ENCODE measurements at regions not wholly inside any gene's neighbourhood (a gene's known extent, or its start where the extent isn't known, plus 50 kb on each side); places are given as distances from the start of the nearest gene placed in this dataset.
"Not testable (repeated sequence)": the region's sequence is repeated elsewhere in the genome, so short reads cannot be mapped to it uniquely, and the experiment has no call there.

DNA sequence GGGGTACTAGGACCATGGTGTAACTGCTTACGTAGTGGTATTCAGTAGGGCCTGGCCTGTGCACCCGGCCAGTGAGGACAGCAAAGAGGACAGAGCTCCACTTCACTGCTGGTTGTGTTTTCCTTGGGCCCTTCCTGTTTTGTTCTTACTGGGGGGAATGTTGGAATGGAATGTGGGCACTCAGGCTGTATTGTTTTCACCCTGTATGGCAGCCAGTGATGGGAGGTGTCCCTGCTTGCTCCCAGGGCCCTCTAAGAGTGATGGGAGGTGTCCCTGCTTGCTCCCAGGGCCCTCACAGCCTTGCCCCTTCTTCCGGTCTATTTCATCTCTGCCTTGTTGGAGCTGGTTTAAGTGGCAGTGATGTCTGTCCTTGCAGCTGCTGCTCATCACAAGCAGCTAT, 158.0 kb downstream of the ATP6V0E2 start:
- H3K4me2 ChIP-seq (ENCODE audit: low read depth, low read length, poor library complexity, severe bottlenecking) = not testable (repeated sequence)

DNA sequence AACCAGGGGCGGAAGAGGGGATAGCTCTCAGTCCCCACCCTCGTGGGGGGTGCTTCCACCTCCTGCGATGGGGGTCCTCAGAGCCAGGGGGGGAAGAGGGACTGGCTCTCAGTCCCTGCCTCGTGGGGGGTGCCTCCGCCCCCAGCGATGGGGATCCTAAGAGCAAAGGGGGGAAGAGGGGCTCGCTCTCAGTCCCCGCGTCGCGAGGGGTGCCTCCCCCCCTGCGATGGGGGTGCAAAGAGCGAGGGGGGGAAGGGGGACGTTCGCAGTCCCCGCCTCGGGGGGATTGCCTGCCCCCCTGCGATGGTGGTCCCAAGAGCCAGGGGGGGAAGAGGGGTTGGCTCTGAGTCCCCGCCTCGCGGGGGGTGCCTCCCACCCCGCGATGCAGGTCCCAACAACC, 159.9 kb downstream of the ATP6V0E2 start:
- H3F3A ChIP-seq (ENCODE audit: low read depth); H3K79me2 ChIP-seq (ENCODE audit: insufficient read depth, low read length); H3K27me3 ChIP-seq (ENCODE audit: insufficient read depth, low read length, poor library complexity, severe bottlenecking); H3K4me3 ChIP-seq (ENCODE audit: low read length, poor library complexity, severe bottlenecking); H3K9me3 ChIP-seq (ENCODE audit: insufficient read depth, low read depth, low read length); H3K36me3 ChIP-seq (ENCODE audit: insufficient read depth, low read length); H3K4me2 ChIP-seq (ENCODE audit: low read depth, low read length, poor library complexity, severe bottlenecking); H3K9me2 ChIP-seq (replicated peaks; ENCODE audit: low read depth, low read length); H3K9ac ChIP-seq (ENCODE audit: low read depth, low read length, poor library complexity, severe bottlenecking); H2AFZ ChIP-seq (ENCODE audit: low read length); H3K4me1 ChIP-seq (ENCODE audit: insufficient read depth, low read length, poor library complexity, severe bottlenecking); H4K20me1 ChIP-seq (ENCODE audit: insufficient read depth, low read length, poor library complexity, severe bottlenecking): not testable (repeated sequence)

More for the DNA sequence above, 158.0 kb downstream of the ATP6V0E2 start:
- not testable (repeated sequence) for H2AFZ ChIP-seq (ENCODE audit: low read length); H4K20me1 ChIP-seq (ENCODE audit: insufficient read depth, low read length, poor library complexity, severe bottlenecking); H3F3A ChIP-seq (ENCODE audit: low read depth); H3K36me3 ChIP-seq (ENCODE audit: insufficient read depth, low read length); H3K9ac ChIP-seq (ENCODE audit: low read depth, low read length, poor library complexity, severe bottlenecking); H3K4me1 ChIP-seq (ENCODE audit: insufficient read depth, low read length, poor library complexity, severe bottlenecking); H3K4me3 ChIP-seq (ENCODE audit: low read length, poor library complexity, severe bottlenecking); H3K27me3 ChIP-seq (ENCODE audit: insufficient read depth, low read length, poor library complexity, severe bottlenecking); H3K79me2 ChIP-seq (ENCODE audit: insufficient read depth, low read length); H3K9me3 ChIP-seq (ENCODE audit: insufficient read depth, low read depth, low read length); H3K9me2 ChIP-seq (replicated peaks; ENCODE audit: low read depth, low read length)

DNA sequence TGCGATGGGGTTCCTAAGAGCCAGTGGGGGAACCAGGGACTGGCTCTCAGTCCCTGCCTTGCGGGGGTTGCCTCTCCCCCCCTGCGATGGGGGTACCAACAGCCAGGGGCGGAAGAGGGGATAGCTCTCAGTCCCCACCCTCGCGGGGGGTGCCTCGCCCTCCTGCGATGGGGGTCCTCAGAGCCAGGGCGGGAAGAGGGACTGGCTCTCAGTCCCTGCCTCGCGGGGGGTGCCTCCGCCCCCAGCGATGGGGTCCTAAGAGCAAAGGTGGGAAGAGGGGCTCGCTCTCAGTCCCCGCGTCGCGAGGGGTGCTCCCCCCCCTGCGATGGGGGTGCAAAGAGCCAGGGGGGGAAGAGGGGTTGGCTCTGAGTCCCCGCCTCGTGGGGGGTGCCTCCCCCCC, 162.0 kb downstream of the ATP6V0E2 start:
- not testable (repeated sequence) for H3F3A ChIP-seq (ENCODE audit: low read depth); H3K4me2 ChIP-seq (ENCODE audit: low read depth, low read length, poor library complexity, severe bottlenecking); H3K9me3 ChIP-seq (ENCODE audit: insufficient read depth, low read depth, low read length); H3K27me3 ChIP-seq (ENCODE audit: insufficient read depth, low read length, poor library complexity, severe bottlenecking); H3K4me3 ChIP-seq (ENCODE audit: low read length, poor library complexity, severe bottlenecking); H2AFZ ChIP-seq (ENCODE audit: low read length); H4K20me1 ChIP-seq (ENCODE audit: insufficient read depth, low read length, poor library complexity, severe bottlenecking); H3K9me2 ChIP-seq (replicated peaks; ENCODE audit: low read depth, low read length); H3K4me1 ChIP-seq (ENCODE audit: insufficient read depth, low read length, poor library complexity, severe bottlenecking); H3K79me2 ChIP-seq (ENCODE audit: insufficient read depth, low read length); H3K9ac ChIP-seq (ENCODE audit: low read depth, low read length, poor library complexity, severe bottlenecking); H3K36me3 ChIP-seq (ENCODE audit: insufficient read depth, low read length)

GRCh38 chr7:150039061-150039460, 165.3 kb downstream of the ATP6V0E2 start:
- not testable (repeated sequence) for H3K4me3 ChIP-seq (ENCODE audit: low read length, poor library complexity, severe bottlenecking); H3K4me1 ChIP-seq (ENCODE audit: insufficient read depth, low read length, poor library complexity, severe bottlenecking); H3K79me2 ChIP-seq (ENCODE audit: insufficient read depth, low read length); H3K9ac ChIP-seq (ENCODE audit: low read depth, low read length, poor library complexity, severe bottlenecking); H2AFZ ChIP-seq (ENCODE audit: low read length); H3F3A ChIP-seq (ENCODE audit: low read depth); H3K9me2 ChIP-seq (replicated peaks; ENCODE audit: low read depth, low read length); H4K20me1 ChIP-seq (ENCODE audit: insufficient read depth, low read length, poor library complexity, severe bottlenecking); H3K27me3 ChIP-seq (ENCODE audit: insufficient read depth, low read length, poor library complexity, severe bottlenecking); H3K9me3 ChIP-seq (ENCODE audit: insufficient read depth, low read depth, low read length); H3K36me3 ChIP-seq (ENCODE audit: insufficient read depth, low read length); H3K4me2 ChIP-seq (ENCODE audit: low read depth, low read length, poor library complexity, severe bottlenecking)

- not testable (repeated sequence) for H3K9me3 ChIP-seq (ENCODE audit: insufficient read depth, low read depth, low read length); H3K9me2 ChIP-seq (replicated peaks; ENCODE audit: low read depth, low read length); H3K4me3 ChIP-seq (ENCODE audit: low read length, poor library complexity, severe bottlenecking); H4K20me1 ChIP-seq (ENCODE audit: insufficient read depth, low read length, poor library complexity, severe bottlenecking); H3K79me2 ChIP-seq (ENCODE audit: insufficient read depth, low read length); H3K9ac ChIP-seq (ENCODE audit: low read depth, low read length, poor library complexity, severe bottlenecking); H3K36me3 ChIP-seq (ENCODE audit: insufficient read depth, low read length); H3F3A ChIP-seq (ENCODE audit: low read depth); H3K27me3 ChIP-seq (ENCODE audit: insufficient read depth, low read length, poor library complexity, severe bottlenecking); H3K4me1 ChIP-seq (ENCODE audit: insufficient read depth, low read length, poor library complexity, severe bottlenecking); H3K4me2 ChIP-seq (ENCODE audit: low read depth, low read length, poor library complexity, severe bottlenecking); H2AFZ ChIP-seq (ENCODE audit: low read length)
These were observed 168.5 kb downstream of the ATP6V0E2 start for GRCh38 chr7:150042281-150042680.

- H3K36me3 ChIP-seq (ENCODE audit: insufficient read depth, low read length); H3K9me2 ChIP-seq (replicated peaks; ENCODE audit: low read depth, low read length); H3F3A ChIP-seq (ENCODE audit: low read depth); H3K27me3 ChIP-seq (ENCODE audit: insufficient read depth, low read length, poor library complexity, severe bottlenecking); H3K79me2 ChIP-seq (ENCODE audit: insufficient read depth, low read length); H3K4me3 ChIP-seq (ENCODE audit: low read length, poor library complexity, severe bottlenecking); H3K4me1 ChIP-seq (ENCODE audit: insufficient read depth, low read length, poor library complexity, severe bottlenecking); H3K9me3 ChIP-seq (ENCODE audit: insufficient read depth, low read depth, low read length); H4K20me1 ChIP-seq (ENCODE audit: insufficient read depth, low read length, poor library complexity, severe bottlenecking); H2AFZ ChIP-seq (ENCODE audit: low read length); H3K4me2 ChIP-seq (ENCODE audit: low read depth, low read length, poor library complexity, severe bottlenecking); H3K9ac ChIP-seq (ENCODE audit: low read depth, low read length, poor library complexity, severe bottlenecking): not testable (repeated sequence)
These were observed 171.0 kb downstream of the ATP6V0E2 start for GRCh38 chr7:150044771-150045170.
